Thyroid gland (tissue), 4 donors: ENCODE measurements at regions not wholly inside any gene's neighbourhood (a gene's known extent, or its start where the extent isn't known, plus 50 kb on each side); places are given as distances from the start of the nearest gene placed in this dataset.

Source experiments
- POLR2A ChIP-seq, 2 donors: fragments of 450-650 bp; IDR thresholded peaks; one replicate each; pipeline ENCODE4 v1.6.1; 2017; ENCODE audit warnings: antibody characterized with exemption in 2 of 2, mild to moderate bottlenecking in 2 of 2, moderate library complexity in 1 of 2
- TF ChIP-seq, protein P1 (sequence below), 6 experiments: fragments of 200-600 bp in 3 of 6; fragments of 450-650 bp in 3 of 6; sonication (generic) in 3 of 6; IDR thresholded peaks; one replicate each; pipeline ENCODE4 v1.5.1; 2016 to 2019; ENCODE audit warnings: antibody characterized with exemption in 6 of 6, mild to moderate bottlenecking in 2 of 6, inconsistent platforms in 1 of 6, moderate library complexity in 1 of 6

GRCh38 chr6:147770221-147770620, 261.7 kb downstream of the SAMD5 start:
- TF ChIP-seq, protein P1, sequence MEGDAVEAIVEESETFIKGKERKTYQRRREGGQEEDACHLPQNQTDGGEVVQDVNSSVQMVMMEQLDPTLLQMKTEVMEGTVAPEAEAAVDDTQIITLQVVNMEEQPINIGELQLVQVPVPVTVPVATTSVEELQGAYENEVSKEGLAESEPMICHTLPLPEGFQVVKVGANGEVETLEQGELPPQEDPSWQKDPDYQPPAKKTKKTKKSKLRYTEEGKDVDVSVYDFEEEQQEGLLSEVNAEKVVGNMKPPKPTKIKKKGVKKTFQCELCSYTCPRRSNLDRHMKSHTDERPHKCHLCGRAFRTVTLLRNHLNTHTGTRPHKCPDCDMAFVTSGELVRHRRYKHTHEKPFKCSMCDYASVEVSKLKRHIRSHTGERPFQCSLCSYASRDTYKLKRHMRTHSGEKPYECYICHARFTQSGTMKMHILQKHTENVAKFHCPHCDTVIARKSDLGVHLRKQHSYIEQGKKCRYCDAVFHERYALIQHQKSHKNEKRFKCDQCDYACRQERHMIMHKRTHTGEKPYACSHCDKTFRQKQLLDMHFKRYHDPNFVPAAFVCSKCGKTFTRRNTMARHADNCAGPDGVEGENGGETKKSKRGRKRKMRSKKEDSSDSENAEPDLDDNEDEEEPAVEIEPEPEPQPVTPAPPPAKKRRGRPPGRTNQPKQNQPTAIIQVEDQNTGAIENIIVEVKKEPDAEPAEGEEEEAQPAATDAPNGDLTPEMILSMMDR (IDR thresholded peaks at IDR 0.05): no peak
- TF ChIP-seq POLR2A (IDR thresholded peaks at IDR 0.05): no peak
